ENCODE measurements at regions not wholly inside any gene's neighbourhood (a gene's known extent, or its start where the extent isn't known, plus 50 kb on each side); places are given as distances from the start of the nearest gene placed in this dataset.

- ATAC-seq (no peak), DNase-seq (no peak)
- intact Hi-C loops (cut with DNase I): no loop called here
- Histone ChIP-seq H3K4me3 (no peak overlapping the region), H3K27ac (no peak overlapping the region), H3K36me3 (replicated peaks in 1 of 2; ENCODE audit: insufficient read depth in 1 of 2, low read depth in 2 of 2) (no peaks in the 10 kb centered on the region), H3K4me1 (no peaks in the 10 kb centered on the region), H3K27me3 (no peaks in the 10 kb centered on the region), H3K9me3 (no peaks in the 10 kb centered on the region)
- no peak for TF ChIP-seq CTCF (IDR thresholded peaks at IDR 0.05)
- TF ChIP-seq POLR2A (IDR thresholded peaks at IDR 0.05): no peak
- 47 to 57% methylated on average over 3 of the region's 3 CpGs for WGBS, 2 donors
Observed at GRCh38 chr16:48000622-48001021, 155.2 kb downstream of the ABCC12 start.

- DNase-seq: no peak
- ATAC-seq: no peak
- no peaks in the 10 kb centered on the region for H3K9me3 ChIP-seq
- intact Hi-C loops (cut with DNase I): no loop called here
- 83 to 92% methylated on average over 4 of the region's 4 CpGs for WGBS, 2 donors
- TF ChIP-seq POLR2A (IDR thresholded peaks at IDR 0.05) (no peak), CTCF (IDR thresholded peaks at IDR 0.05) (no peak)
- no peaks in the 10 kb centered on the region for H3K27me3 ChIP-seq
- H3K4me1 ChIP-seq: no peaks in the 10 kb centered on the region
- H3K4me3 ChIP-seq: no peak overlapping the region
- no peaks in the 10 kb centered on the region for H3K36me3 ChIP-seq (replicated peaks in 1 of 2; ENCODE audit: insufficient read depth in 1 of 2, low read depth in 2 of 2)
- H3K27ac ChIP-seq: no peak overlapping the region
Observed at GRCh38 chr16:47999595-47999994, 156.2 kb downstream of the ABCC12 start.

GRCh38 chr16:47995354-47995753, 160.4 kb downstream of the ABCC12 start:
- ATAC-seq (no peak), DNase-seq (no peak)
- Histone ChIP-seq H3K36me3 (replicated peaks in 1 of 2; ENCODE audit: insufficient read depth in 1 of 2, low read depth in 2 of 2) (no peaks in the 10 kb centered on the region), H3K4me3 (no peak overlapping the region), H3K27me3 (no peaks in the 10 kb centered on the region), H3K27ac (no peak overlapping the region), H3K9me3 (no peaks in the 10 kb centered on the region), H3K4me1 (no peaks in the 10 kb centered on the region)
- intact Hi-C loops (cut with DNase I): no loop called here
- 56 to 63% methylated on average over 2 of the region's 2 CpGs for WGBS, 2 donors
- TF ChIP-seq POLR2A (IDR thresholded peaks at IDR 0.05): no peak
- TF ChIP-seq CTCF (IDR thresholded peaks at IDR 0.05): no peak

- H3K36me3 ChIP-seq (replicated peaks in 1 of 2; ENCODE audit: insufficient read depth in 1 of 2, low read depth in 2 of 2): no peaks in the 10 kb centered on the region
- no peaks in the 10 kb centered on the region for H3K4me1 ChIP-seq
- H3K27me3 ChIP-seq: no peaks in the 10 kb centered on the region
- no peak overlapping the region for H3K4me3 ChIP-seq
- H3K27ac ChIP-seq: no peak overlapping the region
- ATAC-seq: no peak
- no peak for DNase-seq
- intact Hi-C loops (cut with DNase I): no loop called here
- H3K9me3 ChIP-seq: no peaks in the 10 kb centered on the region
- WGBS, 2 donors: 43 to 46% methylated on average over 2 of the region's 2 CpGs
- no peak for TF ChIP-seq POLR2A (IDR thresholded peaks at IDR 0.05)
- TF ChIP-seq CTCF (IDR thresholded peaks at IDR 0.05): no peak
Observed at GRCh38 chr16:47991491-47991890, 164.3 kb downstream of the ABCC12 start.

- Histone ChIP-seq H3K4me1 (no peaks in the 10 kb centered on the region), H3K27ac (no peak overlapping the region), H3K36me3 (replicated peaks in 1 of 2; ENCODE audit: insufficient read depth in 1 of 2, low read depth in 2 of 2) (no peaks in the 10 kb centered on the region), H3K9me3 (no peaks in the 10 kb centered on the region), H3K27me3 (no peaks in the 10 kb centered on the region), H3K4me3 (no peak overlapping the region)
- ATAC-seq (no peak), DNase-seq (no peak)
- WGBS, 2 donors: 39 to 75% methylated on average over 2 of the region's 2 CpGs
- no peak for TF ChIP-seq POLR2A (IDR thresholded peaks at IDR 0.05)
- TF ChIP-seq CTCF (IDR thresholded peaks at IDR 0.05): no peak
- intact Hi-C loops (cut with DNase I): no loop called here
Observed at GRCh38 chr16:47990676-47991075, 165.1 kb downstream of the ABCC12 start.

All from body of pancreas (tissue), 4 donors.